H7 (cell line): ENCODE measurements at regions not wholly inside any gene's neighbourhood (a gene's known extent, or its start where the extent isn't known, plus 50 kb on each side); places are given as distances from the start of the nearest gene placed in this dataset.
"Not testable (repeated sequence)": the region's sequence is repeated elsewhere in the genome, so short reads cannot be mapped to it uniquely, and the experiment has no call there.

ENCODE experiments used
- DNase-seq: peaks from one replicate; pipeline ENCODE4 v3.0.0; 2012
- H3K27me3 ChIP-seq: 2 replicates; pipeline ENCODE4 v1.6.0; 2011; ENCODE audit warnings: mild to moderate bottlenecking, low read length; ENCODE audit not compliant: control insufficient read depth, insufficient read depth
- H3K36me3 ChIP-seq: replicated peaks from 2 replicates; pipeline ENCODE4 v1.5.1; 2011; ENCODE audit warnings: low read length; ENCODE audit not compliant: control insufficient read depth, insufficient read depth
- H3K4me3 ChIP-seq: 2 replicates; pipeline ENCODE4 v1.5.1; 2011; ENCODE audit warnings: low read depth, mild to moderate bottlenecking, control low read depth, low read length, moderate library complexity; ENCODE audit not compliant: insufficient read depth

- Histone ChIP-seq H3K36me3 (no peaks in the 10 kb centered on the region), H3K27me3 (no peaks in the 10 kb centered on the region), H3K4me3 (no peak overlapping the region)
- DNase-seq, result no peak
Measured at GRCh38 chr1:87428367-87428766, 99.7 kb downstream of the LMO4 start.

DNA sequence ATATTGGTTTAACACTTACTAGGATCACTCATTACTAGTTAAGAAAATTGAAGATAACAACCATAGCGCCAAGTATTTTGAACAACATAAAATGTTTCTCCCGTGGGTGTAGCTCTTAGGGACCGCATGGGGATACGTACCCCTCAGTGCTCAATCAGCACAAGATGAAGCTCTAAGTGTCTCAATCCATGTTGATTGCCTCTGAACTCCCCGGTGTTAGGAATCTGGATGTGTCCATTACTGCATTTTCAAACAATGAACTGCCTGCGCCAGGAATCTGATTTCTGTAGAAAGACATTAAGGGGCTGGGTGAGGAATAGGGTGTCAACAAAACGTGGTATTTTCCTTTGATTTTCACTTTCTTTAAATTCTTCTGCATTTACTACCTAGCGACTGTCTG lies 100.2 kb downstream of the LMO4 start:
- Histone ChIP-seq H3K36me3 (no peaks in the 10 kb centered on the region), H3K4me3 (no peak overlapping the region), H3K27me3 (no peaks in the 10 kb centered on the region)
- no peak for DNase-seq

DNA sequence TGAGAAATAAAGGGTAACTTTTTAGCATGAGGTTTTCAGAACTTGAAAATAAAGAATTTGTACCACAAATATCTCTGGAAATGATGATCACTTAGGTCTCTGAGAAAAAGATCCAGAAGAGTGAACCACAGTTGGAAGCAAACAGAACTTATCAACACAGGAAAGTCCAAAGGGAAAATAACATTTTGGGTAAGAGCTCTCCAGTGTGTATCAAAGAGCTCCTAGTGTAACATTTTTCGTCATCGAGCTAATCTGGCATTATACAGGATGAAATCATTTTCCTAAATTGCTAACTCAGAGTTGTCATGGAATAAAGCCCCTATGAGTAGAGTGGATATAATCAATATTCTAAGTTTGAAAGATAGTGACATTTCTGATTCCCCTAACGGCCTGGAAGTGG lies 104.0 kb downstream of the LMO4 start:
- H3K27me3 ChIP-seq, result no peaks in the 10 kb centered on the region
- no peak for DNase-seq

DNA sequence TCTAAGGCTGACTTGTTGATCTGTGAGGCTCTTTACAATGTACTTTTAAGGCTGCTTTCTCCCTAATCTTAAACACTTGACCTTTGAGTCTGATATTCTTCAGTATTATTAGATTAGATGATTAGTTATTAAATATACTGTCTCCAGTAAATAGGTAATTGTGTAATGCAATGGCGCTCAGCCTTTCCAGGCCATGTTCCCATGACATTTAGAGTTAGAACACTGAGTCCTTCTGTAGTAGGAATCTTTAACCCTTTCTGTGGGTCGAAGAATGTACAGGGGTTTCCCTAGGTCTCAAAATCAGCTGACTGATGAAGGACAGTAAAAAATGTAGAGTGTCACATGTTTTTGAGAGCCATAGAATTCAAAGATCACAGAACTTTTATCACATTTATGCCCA lies 104.4 kb downstream of the LMO4 start:
- not testable (repeated sequence) for H3K4me3 ChIP-seq, DNase-seq

More for the DNA sequence above, 104.0 kb downstream of the LMO4 start:
- Histone ChIP-seq H3K4me3 (no peak overlapping the region), H3K36me3 (no peaks in the 10 kb centered on the region)

DNA sequence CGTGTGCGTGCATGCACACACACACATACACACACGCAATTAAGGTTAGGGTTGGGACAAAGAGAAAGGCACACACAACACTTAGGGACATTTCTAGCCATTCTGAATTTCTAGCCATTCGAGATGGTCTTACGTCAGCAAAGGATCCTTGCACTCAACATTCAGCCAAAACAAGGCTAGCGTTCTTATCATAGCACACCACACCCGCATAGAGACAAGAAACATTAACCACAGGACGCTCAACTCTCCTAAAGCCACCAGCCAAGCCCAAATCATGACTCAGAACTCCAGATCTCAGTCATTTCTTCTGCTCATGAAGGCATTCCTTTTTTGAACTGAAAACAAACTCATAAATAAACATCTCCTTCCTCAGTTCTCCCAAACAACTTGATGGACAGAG lies 106.8 kb downstream of the LMO4 start:
- DNase-seq, result no peak
- H3K4me3 ChIP-seq, result no peak overlapping the region

More for the DNA sequence above, 104.4 kb downstream of the LMO4 start:
- H3K36me3 ChIP-seq, H3K27me3 ChIP-seq: not testable (repeated sequence)

GRCh38 chr1:87436115-87436514 lies 107.4 kb downstream of the LMO4 start:
- not testable (repeated sequence) for H3K27me3 ChIP-seq, DNase-seq, H3K36me3 ChIP-seq, H3K4me3 ChIP-seq

More for the DNA sequence above, 106.8 kb downstream of the LMO4 start:
- no peaks in the 10 kb centered on the region for H3K36me3 ChIP-seq
- no peaks in the 10 kb centered on the region for H3K27me3 ChIP-seq

- Histone ChIP-seq H3K4me3 (no peak overlapping the region), H3K27me3 (no peaks in the 10 kb centered on the region), H3K36me3 (no peaks in the 10 kb centered on the region)
- DNase-seq, result no peak
Measured at GRCh38 chr1:87436534-87436933, 107.9 kb downstream of the LMO4 start.

DNA sequence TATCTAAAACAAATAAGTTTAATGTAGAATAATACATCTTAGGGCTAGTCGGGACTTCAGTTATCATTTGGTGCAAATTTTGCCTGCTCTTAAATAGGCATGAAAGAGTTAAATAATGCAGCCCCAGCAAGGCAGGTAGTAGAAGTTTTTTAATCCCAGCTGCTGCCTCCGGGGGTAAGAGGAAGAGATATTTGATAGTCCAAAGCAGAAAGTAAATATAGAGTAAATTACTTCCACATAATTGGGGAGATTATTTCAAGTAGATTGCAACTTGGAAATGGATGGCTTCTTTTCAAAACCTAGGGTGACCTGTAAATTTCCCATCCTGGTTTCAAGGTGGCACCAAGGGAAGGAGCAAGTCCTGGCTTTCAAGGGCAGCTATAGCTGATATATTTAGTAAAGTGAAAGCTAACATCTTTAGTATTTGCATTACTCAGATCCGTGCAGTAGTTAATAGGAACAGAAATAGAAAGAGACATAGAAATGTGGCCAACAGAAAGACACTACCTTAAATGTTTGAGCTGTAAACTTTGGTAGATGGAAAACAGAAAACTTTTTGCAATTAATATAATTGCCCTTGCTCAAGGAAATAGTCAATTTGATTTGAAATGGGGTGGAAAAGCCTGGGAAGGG lies 109.1 kb downstream of the LMO4 start:
- no peak for DNase-seq
- Histone ChIP-seq H3K36me3 (no peaks in the 10 kb centered on the region), H3K4me3 (no peak overlapping the region), H3K27me3 (no peaks in the 10 kb centered on the region)

DNA sequence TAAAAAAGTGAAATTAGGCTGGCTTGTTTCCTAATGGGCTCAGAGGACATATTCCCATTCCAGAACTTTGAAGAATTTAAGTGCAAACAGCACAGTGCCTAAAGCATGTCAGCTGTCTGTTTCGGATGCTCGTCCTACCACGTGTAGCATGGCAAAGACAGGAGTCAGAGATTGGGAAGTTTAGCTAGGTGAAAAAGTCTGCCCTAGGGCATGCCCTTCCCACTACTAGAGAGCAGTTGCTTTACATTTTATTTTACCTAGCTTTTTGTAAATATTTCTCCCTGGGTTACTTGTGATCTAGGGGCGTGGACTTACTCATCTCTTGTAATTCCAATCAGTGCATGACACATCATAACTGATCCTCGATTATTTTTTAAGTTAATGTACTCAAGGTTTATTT lies 111.1 kb downstream of the LMO4 start:
- Histone ChIP-seq H3K4me3 (no peak overlapping the region), H3K36me3 (no peaks in the 10 kb centered on the region), H3K27me3 (no peaks in the 10 kb centered on the region)
- no peak for DNase-seq

DNA sequence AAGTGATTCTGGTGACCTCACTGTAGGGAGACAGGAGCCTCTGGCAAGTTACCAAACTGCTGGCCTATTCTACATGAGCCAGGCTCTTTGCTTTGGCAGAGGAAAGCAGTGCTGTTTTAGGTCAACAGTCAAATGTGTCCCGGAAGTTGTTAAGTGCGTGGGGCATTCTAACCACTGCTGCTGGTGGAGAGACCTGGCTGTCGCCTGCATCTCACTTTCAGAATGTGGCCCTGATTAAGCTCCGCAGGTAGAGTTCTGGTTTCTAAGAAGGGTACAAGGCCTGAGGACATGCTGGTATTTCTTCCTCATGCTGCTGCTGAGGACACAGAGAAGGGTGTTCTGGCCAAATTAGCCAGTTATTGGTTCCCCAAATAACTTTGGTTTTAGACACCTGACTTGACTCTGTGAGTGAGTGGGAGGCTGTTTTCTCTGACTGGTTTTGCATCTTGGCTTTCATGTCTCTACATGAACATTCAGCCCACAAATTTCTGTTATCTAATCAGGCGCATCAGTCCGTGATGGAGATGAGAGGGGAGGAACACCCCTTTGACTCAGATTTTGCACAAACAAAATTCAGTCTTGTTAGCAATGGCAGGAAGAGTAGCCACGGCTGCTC lies 120.8 kb downstream of the LMO4 start:
- Histone ChIP-seq H3K4me3 (no peak overlapping the region), H3K36me3 (no peaks in the 10 kb centered on the region), H3K27me3 (no peaks in the 10 kb centered on the region)
- DNase-seq, result no peak

DNA sequence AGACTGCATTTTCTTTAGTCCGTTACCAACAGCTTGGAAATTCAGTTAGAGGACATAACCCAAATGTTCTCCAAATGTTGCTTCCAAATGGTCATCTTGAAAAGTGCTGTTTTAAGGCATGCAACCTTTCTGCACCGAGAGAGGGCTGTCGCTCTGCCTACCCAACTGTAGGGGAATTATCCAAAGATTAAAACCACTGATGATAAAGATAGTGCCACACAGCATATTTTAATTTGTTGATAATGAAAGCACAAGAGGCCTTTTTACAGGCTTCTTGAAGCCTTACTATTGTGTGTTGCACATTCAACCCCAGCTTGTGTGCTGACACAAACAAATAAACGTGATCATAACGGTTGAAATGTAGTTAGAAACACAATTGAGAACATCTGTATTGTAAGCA lies 121.5 kb downstream of the LMO4 start:
- Histone ChIP-seq H3K27me3 (no peaks in the 10 kb centered on the region), H3K4me3 (no peak overlapping the region), H3K36me3 (no peaks in the 10 kb centered on the region)
- no peak for DNase-seq

DNA sequence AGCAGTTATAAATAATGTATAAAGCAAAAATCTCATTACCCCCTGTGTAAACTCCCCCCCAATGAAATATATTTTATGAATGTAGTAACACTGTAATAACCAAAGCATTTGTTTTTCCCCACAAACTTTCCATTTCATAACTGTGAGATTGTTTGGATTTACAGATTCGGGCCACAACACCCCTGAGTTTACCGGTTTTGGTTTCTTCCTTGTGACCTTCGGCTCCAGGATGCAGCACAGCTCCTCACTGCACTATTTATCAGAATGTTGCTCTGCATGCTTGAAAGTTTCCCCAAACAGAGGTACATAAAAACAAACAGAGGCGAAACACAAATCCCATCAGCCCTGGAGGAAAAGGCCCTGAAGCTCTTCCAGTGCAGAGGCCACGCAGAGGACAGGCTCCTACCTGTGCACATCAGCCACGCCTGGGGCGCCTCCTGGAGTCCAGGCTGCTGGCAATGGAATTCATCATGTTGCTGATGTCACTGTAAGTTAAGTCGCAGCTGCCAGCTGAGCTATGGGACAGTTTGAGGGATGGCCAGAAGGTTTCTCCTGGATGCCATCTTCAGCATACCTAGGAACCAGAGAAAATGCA lies 122.0 kb downstream of the LMO4 start:
- no peaks in the 10 kb centered on the region for H3K36me3 ChIP-seq
- no peaks in the 10 kb centered on the region for H3K27me3 ChIP-seq
- no peak overlapping the region for H3K4me3 ChIP-seq
- DNase-seq, result peak; percentile 16

GRCh38 chr1:87451229-87451920 lies 122.7 kb downstream of the LMO4 start:
- Histone ChIP-seq H3K36me3 (no peaks in the 10 kb centered on the region), H3K27me3 (no peaks in the 10 kb centered on the region), H3K4me3 (no peak overlapping the region)
- DNase-seq, result no peak

- DNase-seq, result no peak
- H3K4me3 ChIP-seq, result no peak overlapping the region
- no peaks in the 10 kb centered on the region for H3K36me3 ChIP-seq
- H3K27me3 ChIP-seq, result no peaks in the 10 kb centered on the region
Measured at GRCh38 chr1:87452648-87453047, 124.0 kb downstream of the LMO4 start.

DNA sequence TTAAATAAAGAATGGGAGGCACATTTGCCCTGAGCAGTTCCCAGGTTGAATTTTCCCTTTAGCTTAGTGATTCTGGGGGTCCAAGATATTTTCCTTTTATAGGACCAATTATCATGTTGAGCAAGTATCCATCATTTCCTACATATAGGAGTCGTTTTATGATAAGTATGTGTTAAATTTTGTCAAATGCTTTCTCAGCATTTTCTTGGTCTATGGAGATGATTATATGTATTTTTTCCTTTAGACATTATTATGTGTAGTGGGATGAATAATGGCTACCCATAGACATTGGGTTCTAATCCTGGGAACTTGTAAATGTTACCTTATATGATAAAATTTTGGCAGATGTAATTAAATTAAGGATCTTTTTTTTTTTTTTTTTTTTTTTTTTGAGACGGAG lies 128.7 kb downstream of the LMO4 start:
- Histone ChIP-seq H3K27me3 (no peaks in the 10 kb centered on the region), H3K4me3 (no peak overlapping the region), H3K36me3 (no peaks in the 10 kb centered on the region)
- DNase-seq, result no peak
